ENCODE measurements at regions not wholly inside any gene's neighbourhood (a gene's known extent, or its start where the extent isn't known, plus 50 kb on each side); places are given as distances from the start of the nearest gene placed in this dataset.

DNA sequence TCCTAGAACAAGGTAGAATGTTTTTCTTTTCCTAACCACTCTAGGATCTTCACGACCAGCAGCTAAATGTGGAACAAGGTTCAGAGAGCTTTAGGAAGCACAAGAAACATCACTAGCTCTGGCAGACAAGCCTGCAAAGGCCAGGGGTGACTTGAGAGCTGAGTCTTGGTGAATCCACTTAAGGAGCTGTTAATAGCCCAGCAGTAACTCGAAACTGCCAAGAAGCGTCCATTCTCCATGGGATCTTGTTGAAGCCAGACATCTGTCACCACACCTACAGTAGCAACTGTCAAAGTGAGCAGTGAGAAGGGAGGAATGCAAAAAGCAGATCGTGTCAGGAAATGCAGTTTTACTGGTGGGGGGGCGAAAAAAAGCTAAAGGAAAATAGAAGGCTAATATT is 87.2 kb downstream of the ATPSCKMT start:
- TF ChIP-seq, protein P1, sequence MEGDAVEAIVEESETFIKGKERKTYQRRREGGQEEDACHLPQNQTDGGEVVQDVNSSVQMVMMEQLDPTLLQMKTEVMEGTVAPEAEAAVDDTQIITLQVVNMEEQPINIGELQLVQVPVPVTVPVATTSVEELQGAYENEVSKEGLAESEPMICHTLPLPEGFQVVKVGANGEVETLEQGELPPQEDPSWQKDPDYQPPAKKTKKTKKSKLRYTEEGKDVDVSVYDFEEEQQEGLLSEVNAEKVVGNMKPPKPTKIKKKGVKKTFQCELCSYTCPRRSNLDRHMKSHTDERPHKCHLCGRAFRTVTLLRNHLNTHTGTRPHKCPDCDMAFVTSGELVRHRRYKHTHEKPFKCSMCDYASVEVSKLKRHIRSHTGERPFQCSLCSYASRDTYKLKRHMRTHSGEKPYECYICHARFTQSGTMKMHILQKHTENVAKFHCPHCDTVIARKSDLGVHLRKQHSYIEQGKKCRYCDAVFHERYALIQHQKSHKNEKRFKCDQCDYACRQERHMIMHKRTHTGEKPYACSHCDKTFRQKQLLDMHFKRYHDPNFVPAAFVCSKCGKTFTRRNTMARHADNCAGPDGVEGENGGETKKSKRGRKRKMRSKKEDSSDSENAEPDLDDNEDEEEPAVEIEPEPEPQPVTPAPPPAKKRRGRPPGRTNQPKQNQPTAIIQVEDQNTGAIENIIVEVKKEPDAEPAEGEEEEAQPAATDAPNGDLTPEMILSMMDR (conservative IDR thresholded peaks at IDR 0.05; ENCODE audit: low read depth, low read length) = no peak
- no peak for TF ChIP-seq RAD21 (IDR thresholded peaks at IDR 0.05; ENCODE audit: low read length)
- no peak for TF ChIP-seq POLR2A (IDR thresholded peaks at IDR 0.05; ENCODE audit: low read depth, low read length)
- no peak for TF ChIP-seq RCOR1 (IDR thresholded peaks at IDR 0.05; ENCODE audit: insufficient replicate concordance, low read length)

Measured in IMR-90 (cell line).